GM12878 (cell line): ENCODE measurements at regions not wholly inside any gene's neighbourhood (a gene's known extent, or its start where the extent isn't known, plus 50 kb on each side); places are given as distances from the start of the nearest gene placed in this dataset.

Experiments used
- CREB1 ChIP-seq: IDR thresholded peaks from 2 replicates; pipeline ENCODE4 v1.6.1; 2012; ENCODE audit warnings: low read depth, mild to moderate bottlenecking, inconsistent platforms
- CTCF ChIP-seq, 3 experiments: IDR thresholded peaks in 2 of 3; conservative IDR thresholded peaks in 1 of 3; 2 replicates each; pipeline ENCODE4 v1.5.1; 2011; ENCODE audit warnings: low read depth in 3 of 3, low read length in 3 of 3, mild to moderate bottlenecking in 3 of 3, control low read depth in 2 of 3, moderate library complexity in 2 of 3, inconsistent platforms in 1 of 3, mixed read lengths in 1 of 3; ENCODE audit not compliant: control insufficient read depth in 2 of 3, insufficient read depth in 1 of 3; ENCODE audit errors: extremely low read depth in 1 of 3
- E2F4 ChIP-seq: IDR thresholded peaks from 2 replicates; pipeline ENCODE4 v1.6.1; 2012; ENCODE audit warnings: low read depth, low read length, improper control_type of control experiment
- GABPA ChIP-seq: IDR thresholded peaks from 2 replicates; pipeline ENCODE4 v1.6.1; 2014; ENCODE audit warnings: antibody characterized with exemption, low read depth, mild to moderate bottlenecking, inconsistent platforms
- HDGF ChIP-seq: fragments of 450-650 bp; IDR thresholded peaks from 2 replicates; pipeline ENCODE4 v1.6.1; 2016; ENCODE audit warnings: antibody characterized with exemption
- PAX8 ChIP-seq: fragments of 450-650 bp; IDR thresholded peaks from 2 replicates; pipeline ENCODE4 v1.6.1; 2017; ENCODE audit warnings: mild to moderate bottlenecking, moderate library complexity
- RBBP5 ChIP-seq: fragments of 200-600 bp; sonication (generic); conservative IDR thresholded peaks from 2 replicates; pipeline ENCODE4 v1.6.1; 2016
- SPI1 ChIP-seq: IDR thresholded peaks from 2 replicates; pipeline ENCODE4 v1.6.1; 2011; ENCODE audit warnings: low read depth, mild to moderate bottlenecking, low read length, moderate library complexity, borderline replicate concordance; ENCODE audit not compliant: insufficient read depth
- TAF1 ChIP-seq: IDR thresholded peaks from 2 replicates; pipeline ENCODE4 v1.6.1; 2011; ENCODE audit warnings: mild to moderate bottlenecking, low read depth, low read length, borderline replicate concordance
- TF ChIP-seq, protein P1 (sequence below): fragments of 150-350 bp; IDR thresholded peaks from 2 replicates; pipeline ENCODE4 v1.6.1; 2016; ENCODE audit warnings: low read depth, low read length

DNA sequence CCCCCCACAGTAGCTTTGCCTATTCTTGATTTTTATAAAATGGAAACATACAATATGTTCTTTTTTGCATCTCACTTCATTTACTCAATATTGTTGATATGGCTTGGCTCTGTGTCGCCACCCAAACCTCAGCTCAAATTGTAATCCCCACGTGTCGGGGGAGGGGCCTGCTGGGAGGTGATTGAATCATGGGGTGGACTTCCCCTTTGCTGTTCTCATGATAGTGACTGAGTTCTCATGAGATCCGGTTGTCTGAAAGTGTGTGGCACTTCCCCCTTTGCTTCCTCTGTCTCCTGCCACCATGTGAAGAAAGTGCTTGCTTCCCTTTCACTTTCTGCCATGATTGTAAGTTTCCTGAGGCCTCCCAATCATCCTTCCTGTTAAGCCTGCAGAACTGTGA lies 431.3 kb downstream of the MN1 start:
- TF ChIP-seq GABPA (no peak), TAF1 (no peak), HDGF (no peak), SPI1 (no peak), CTCF (IDR thresholded peaks at IDR 0.05 in 2 of 3, conservative IDR thresholded peaks at IDR 0.05 in 1 of 3; ENCODE audit: control insufficient read depth in 2 of 3, extremely low read depth in 1 of 3, insufficient read depth in 1 of 3, low read depth in 3 of 3, low read length in 3 of 3) (no peak), E2F4 (no peak), CREB1 (no peak), RBBP5 (no peak), PAX8 (no peak)
- TF ChIP-seq, protein P1, sequence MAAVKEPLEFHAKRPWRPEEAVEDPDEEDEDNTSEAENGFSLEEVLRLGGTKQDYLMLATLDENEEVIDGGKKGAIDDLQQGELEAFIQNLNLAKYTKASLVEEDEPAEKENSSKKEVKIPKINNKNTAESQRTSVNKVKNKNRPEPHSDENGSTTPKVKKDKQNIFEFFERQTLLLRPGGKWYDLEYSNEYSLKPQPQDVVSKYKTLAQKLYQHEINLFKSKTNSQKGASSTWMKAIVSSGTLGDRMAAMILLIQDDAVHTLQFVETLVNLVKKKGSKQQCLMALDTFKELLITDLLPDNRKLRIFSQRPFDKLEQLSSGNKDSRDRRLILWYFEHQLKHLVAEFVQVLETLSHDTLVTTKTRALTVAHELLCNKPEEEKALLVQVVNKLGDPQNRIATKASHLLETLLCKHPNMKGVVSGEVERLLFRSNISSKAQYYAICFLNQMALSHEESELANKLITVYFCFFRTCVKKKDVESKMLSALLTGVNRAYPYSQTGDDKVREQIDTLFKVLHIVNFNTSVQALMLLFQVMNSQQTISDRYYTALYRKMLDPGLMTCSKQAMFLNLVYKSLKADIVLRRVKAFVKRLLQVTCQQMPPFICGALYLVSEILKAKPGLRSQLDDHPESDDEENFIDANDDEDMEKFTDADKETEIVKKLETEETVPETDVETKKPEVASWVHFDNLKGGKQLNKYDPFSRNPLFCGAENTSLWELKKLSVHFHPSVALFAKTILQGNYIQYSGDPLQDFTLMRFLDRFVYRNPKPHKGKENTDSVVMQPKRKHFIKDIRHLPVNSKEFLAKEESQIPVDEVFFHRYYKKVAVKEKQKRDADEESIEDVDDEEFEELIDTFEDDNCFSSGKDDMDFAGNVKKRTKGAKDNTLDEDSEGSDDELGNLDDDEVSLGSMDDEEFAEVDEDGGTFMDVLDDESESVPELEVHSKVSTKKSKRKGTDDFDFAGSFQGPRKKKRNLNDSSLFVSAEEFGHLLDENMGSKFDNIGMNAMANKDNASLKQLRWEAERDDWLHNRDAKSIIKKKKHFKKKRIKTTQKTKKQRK = no peak
